Endothelial cell (in vitro differentiated cells): ENCODE measurements at regions not wholly inside any gene's neighbourhood (a gene's known extent, or its start where the extent isn't known, plus 50 kb on each side); places are given as distances from the start of the nearest gene placed in this dataset.

ENCODE experiments used
- DNase-seq: peaks from one replicate; pipeline ENCODE4 v3.0.0; 2021; ENCODE audit warnings: low spot score
- H3K27ac Mint-ChIP-seq: one replicate; pipeline ENCODE4 v1.8.0; 2021; ENCODE audit warnings: mixed read lengths, inconsistent platforms; ENCODE audit not compliant: unreplicated experiment
- H3K27me3 Mint-ChIP-seq: one replicate; pipeline ENCODE4 v1.8.0; 2021; ENCODE audit warnings: mild to moderate bottlenecking, moderate library complexity, mixed read lengths, inconsistent platforms; ENCODE audit not compliant: unreplicated experiment
- H3K36me3 Mint-ChIP-seq: one replicate; pipeline ENCODE4 v1.8.0; 2021; ENCODE audit warnings: mild to moderate bottlenecking, low read depth, mixed read lengths, inconsistent platforms; ENCODE audit not compliant: unreplicated experiment
- H3K4me1 Mint-ChIP-seq: one replicate; pipeline ENCODE4 v1.8.0; 2021; ENCODE audit warnings: mild to moderate bottlenecking, mixed read lengths, inconsistent platforms; ENCODE audit not compliant: unreplicated experiment
- H3K4me3 Mint-ChIP-seq: one replicate; pipeline ENCODE4 v1.8.0; 2021; ENCODE audit warnings: mild to moderate bottlenecking, mixed read lengths, inconsistent platforms; ENCODE audit not compliant: unreplicated experiment
- H3K9me3 Mint-ChIP-seq: one replicate; pipeline ENCODE4 v1.8.0; 2021; ENCODE audit warnings: mixed read lengths, inconsistent platforms; ENCODE audit not compliant: unreplicated experiment
- CTCF ChIP-seq: fragments of 200-600 bp; sonication (generic); IDR thresholded peaks from one replicate; pipeline ENCODE4 v1.5.0; 2021; ENCODE audit warnings: antibody characterized with exemption; ENCODE audit not compliant: unreplicated experiment

- H3K27ac Mint-ChIP-seq = no peak overlapping the region
- peaks cover 5% of the 10 kb centered on the region for H3K27me3 Mint-ChIP-seq
Measured at GRCh38 chr11:134863294-134863693, 451.3 kb upstream of the B3GAT1 start.

GRCh38 chr11:134862587-134863195 is 450.6 kb upstream of the B3GAT1 start:
- no peaks in the 10 kb centered on the region for H3K4me1 Mint-ChIP-seq
- H3K27ac Mint-ChIP-seq = no peak overlapping the region
- no peaks in the 10 kb centered on the region for H3K9me3 Mint-ChIP-seq
- peaks cover 5% of the 10 kb centered on the region for H3K27me3 Mint-ChIP-seq
- H3K36me3 Mint-ChIP-seq = no peaks in the 10 kb centered on the region
- no peak for TF ChIP-seq CTCF
- DNase-seq = no peak
- no peak overlapping the region for H3K4me3 Mint-ChIP-seq

More at GRCh38 chr11:134863294-134863693, 451.3 kb upstream of the B3GAT1 start:
- TF ChIP-seq CTCF = no peak
- Mint-ChIP-seq H3K4me3 (no peak overlapping the region), H3K9me3 (no peaks in the 10 kb centered on the region), H3K36me3 (no peaks in the 10 kb centered on the region), H3K4me1 (no peaks in the 10 kb centered on the region)
- no peak for DNase-seq

GRCh38 chr11:134862105-134862502 is 450.1 kb upstream of the B3GAT1 start:
- no peaks in the 10 kb centered on the region for H3K9me3 Mint-ChIP-seq
- no peaks in the 10 kb centered on the region for H3K4me1 Mint-ChIP-seq
- H3K27me3 Mint-ChIP-seq = peaks cover 5% of the 10 kb centered on the region
- no peaks in the 10 kb centered on the region for H3K36me3 Mint-ChIP-seq
- no peak overlapping the region for H3K4me3 Mint-ChIP-seq
- TF ChIP-seq CTCF = no peak
- DNase-seq = no peak
- no peak overlapping the region for H3K27ac Mint-ChIP-seq

GRCh38 chr11:134861490-134862104 is 449.6 kb upstream of the B3GAT1 start:
- Mint-ChIP-seq H3K27ac (no peak overlapping the region), H3K9me3 (no peaks in the 10 kb centered on the region)
- no peak for DNase-seq

More at GRCh38 chr11:134861490-134862104, 449.6 kb upstream of the B3GAT1 start:
- Mint-ChIP-seq H3K27me3 (peaks cover 5% of the 10 kb centered on the region), H3K36me3 (no peaks in the 10 kb centered on the region), H3K4me1 (no peaks in the 10 kb centered on the region), H3K4me3 (no peak overlapping the region)
- TF ChIP-seq CTCF = peak; percentile 68
